LNCaP clone FGC (cell line): ENCODE measurements at regions not wholly inside any gene's neighbourhood (a gene's known extent, or its start where the extent isn't known, plus 50 kb on each side); places are given as distances from the start of the nearest gene placed in this dataset.

ENCODE experiments used
- DNase-seq: peaks from one replicate; pipeline ENCODE4 v3.0.0-alpha.2; 2011; ENCODE audit warnings: low read depth
- H3K4me3 ChIP-seq: 2 replicates; pipeline ENCODE4 v1.5.1; 2011; ENCODE audit warnings: mild to moderate bottlenecking, low read depth, low read length, control low read depth
- CTCF ChIP-seq: IDR thresholded peaks from 2 replicates; pipeline ENCODE4 v1.5.1; 2012; ENCODE audit warnings: mild to moderate bottlenecking; ENCODE audit not compliant: control insufficient read depth, insufficient read depth; ENCODE audit errors: extremely low read depth

GRCh38 chr10:128851281-128851680 is 615.8 kb upstream of the MGMT start:
- no peak overlapping the region for H3K4me3 ChIP-seq

GRCh38 chr10:128851726-128852125 is 615.3 kb upstream of the MGMT start:
- DNase-seq = no peak
- H3K4me3 ChIP-seq = no peak overlapping the region
- no peak for TF ChIP-seq CTCF

More at GRCh38 chr10:128851281-128851680, 615.8 kb upstream of the MGMT start:
- no peak for DNase-seq
- no peak for TF ChIP-seq CTCF

GRCh38 chr10:128852449-128852848 is 614.6 kb upstream of the MGMT start:
- DNase-seq = no peak
- TF ChIP-seq CTCF = no peak
- H3K4me3 ChIP-seq = no peak overlapping the region

- DNase-seq = no peak
- no peak overlapping the region for H3K4me3 ChIP-seq
- no peak for TF ChIP-seq CTCF
Measured at GRCh38 chr10:128852902-128853301, 614.1 kb upstream of the MGMT start.

- TF ChIP-seq CTCF = no peak
- no peak for DNase-seq
- no peak overlapping the region for H3K4me3 ChIP-seq
Measured at GRCh38 chr10:128853537-128853936, 613.5 kb upstream of the MGMT start.

GRCh38 chr10:128854204-128854603 is 612.8 kb upstream of the MGMT start:
- no peak for DNase-seq
- H3K4me3 ChIP-seq = no peak overlapping the region
- TF ChIP-seq CTCF = no peak

- no peak for DNase-seq
- no peak for TF ChIP-seq CTCF
- no peak overlapping the region for H3K4me3 ChIP-seq
Measured at GRCh38 chr10:128854963-128855362, 612.1 kb upstream of the MGMT start.
